NB4 (cell line): ENCODE measurements at regions not wholly inside any gene's neighbourhood (a gene's known extent, or its start where the extent isn't known, plus 50 kb on each side); places are given as distances from the start of the nearest gene placed in this dataset.

Source experiments
- DNase-seq: peaks from one replicate; pipeline ENCODE4 v3.0.0; 2010; ENCODE audit warnings: low read depth
- H3K4me3 ChIP-seq: one replicate; pipeline ENCODE4 v1.5.1; 2011; ENCODE audit warnings: mild to moderate bottlenecking, low read depth, low read length, moderate library complexity
- CTCF ChIP-seq: IDR thresholded peaks from one replicate; pipeline ENCODE4 v1.5.1; 2012; ENCODE audit warnings: low read depth, low read length
- MAX ChIP-seq: IDR thresholded peaks from 2 replicates; pipeline ENCODE4 v1.6.1; 2011; ENCODE audit warnings: low read depth, low read length
- MYC ChIP-seq: IDR thresholded peaks from 2 replicates; pipeline ENCODE4 v1.6.1; 2011; ENCODE audit warnings: low read depth, low read length
- POLR2A ChIP-seq: IDR thresholded peaks from 2 replicates; pipeline ENCODE4 v1.6.1; 2011; ENCODE audit warnings: mild to moderate bottlenecking; ENCODE audit not compliant: insufficient read length; ENCODE audit errors: extremely low read depth

GRCh38 chr19:23998568-23998967 is 83.9 kb downstream of the ZNF726 start:
- DNase-seq, result no peak
- TF ChIP-seq MYC (no peak), POLR2A (no peak), CTCF (no peak), MAX (no peak)

DNA sequence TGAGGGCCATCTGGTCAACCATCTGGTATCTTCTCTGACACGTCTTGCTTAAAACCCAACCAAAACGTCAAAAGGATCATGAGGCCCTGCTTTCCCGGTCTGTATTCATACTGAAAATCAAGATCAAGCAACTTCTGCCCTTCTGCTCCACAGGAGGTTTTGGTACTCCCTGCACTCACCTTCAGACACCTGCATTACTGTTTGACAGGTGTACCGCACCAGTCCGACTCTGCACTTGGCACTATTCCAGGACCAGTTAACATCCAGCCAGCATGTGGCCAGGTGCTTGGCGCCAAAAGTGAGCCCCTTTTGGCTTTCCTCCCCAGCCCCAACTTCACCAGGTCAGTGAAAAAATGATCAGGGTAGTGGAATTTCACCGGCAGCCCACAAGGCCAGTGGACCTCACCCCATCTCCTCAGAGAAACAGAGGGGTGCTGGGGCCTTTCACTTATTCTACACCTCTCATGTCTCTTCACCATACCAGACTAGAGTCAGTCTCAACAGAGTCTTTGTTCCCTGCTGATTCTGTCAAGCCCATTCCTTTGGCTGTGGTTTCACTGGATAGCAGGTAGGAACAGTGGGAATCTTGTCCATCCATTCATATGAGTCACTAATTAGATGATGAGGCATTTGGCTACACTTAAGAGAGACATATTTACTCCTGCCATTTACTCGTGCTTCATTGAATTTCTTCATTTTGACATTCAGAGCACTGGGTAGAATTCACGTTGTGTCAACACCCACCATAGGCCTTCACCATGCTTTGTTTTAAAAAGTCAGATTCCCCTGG is 85.3 kb downstream of the ZNF726 start:
- H3K4me3 ChIP-seq, result no peak overlapping the region
- TF ChIP-seq MAX (no peak), CTCF (no peak), MYC (no peak)
- DNase-seq, result no peak

More at GRCh38 chr19:23998568-23998967, 83.9 kb downstream of the ZNF726 start:
- no peak overlapping the region for H3K4me3 ChIP-seq

DNA sequence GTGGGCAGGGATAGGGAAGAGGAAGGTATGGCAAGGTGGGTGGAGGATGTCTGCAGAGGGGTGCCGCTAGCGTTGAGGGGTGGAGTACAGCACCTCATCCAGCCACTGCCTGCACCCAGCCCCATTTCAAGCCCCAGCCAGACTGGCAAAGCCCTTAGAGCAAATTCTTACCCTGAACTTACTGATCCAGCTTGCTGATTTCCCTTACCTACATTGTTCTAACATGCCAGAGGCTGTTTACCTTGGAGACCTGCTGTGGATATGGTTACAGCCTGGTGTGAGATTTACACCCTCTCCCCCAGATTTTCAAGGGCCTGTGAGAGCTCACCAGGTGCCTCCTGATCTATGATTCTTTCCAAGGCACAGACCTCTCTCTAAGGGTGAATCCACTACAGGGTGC is 86.0 kb downstream of the ZNF726 start:
- no peak for DNase-seq
- TF ChIP-seq CTCF (no peak), MYC (no peak), MAX (no peak), POLR2A (no peak)
- H3K4me3 ChIP-seq, result no peak overlapping the region

DNA sequence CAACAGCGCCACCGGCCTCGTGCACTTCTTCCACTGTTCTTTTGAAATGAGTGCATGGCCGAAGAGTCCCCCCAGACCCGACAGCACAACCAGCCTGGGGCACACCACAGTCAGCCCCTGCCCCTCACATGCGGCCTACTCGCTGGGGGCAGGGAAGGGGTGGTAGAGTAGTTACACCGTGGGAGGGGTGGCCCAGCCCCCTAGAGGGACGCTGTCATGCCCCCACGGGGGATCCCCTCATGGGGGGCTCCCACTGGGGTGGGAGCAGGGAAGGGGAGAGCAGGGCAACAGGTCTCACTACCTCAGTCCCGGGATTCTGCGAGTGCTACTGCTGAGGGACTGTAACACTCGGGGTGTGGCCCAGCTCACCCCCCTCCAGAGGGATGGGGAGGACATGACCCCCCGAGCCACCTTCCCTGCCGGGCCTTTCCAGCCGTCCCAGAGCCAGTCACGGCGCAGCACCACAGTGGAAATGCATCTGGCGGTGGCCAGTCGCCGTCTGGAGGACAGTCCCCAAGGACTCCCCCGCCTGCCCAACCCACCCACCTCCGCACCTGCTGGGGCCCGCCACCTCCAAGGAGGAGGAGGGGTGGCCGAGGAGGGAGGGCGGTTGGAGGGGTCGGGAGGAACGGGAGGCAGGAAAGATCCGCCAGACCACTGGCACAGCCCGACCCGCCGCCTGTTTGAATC is 84.6 kb upstream of the ZNF254 start:
- no peak for DNase-seq
- no peak for TF ChIP-seq MYC
- TF ChIP-seq POLR2A, result no peak
- no peak for TF ChIP-seq MAX
- H3K4me3 ChIP-seq, result no peak overlapping the region

GRCh38 chr19:24003537-24003936 is 83.5 kb upstream of the ZNF254 start:
- DNase-seq, result no peak
- no peak for TF ChIP-seq CTCF
- no peak for TF ChIP-seq POLR2A
- TF ChIP-seq MYC, result no peak
- TF ChIP-seq MAX, result no peak
- H3K4me3 ChIP-seq, result no peak overlapping the region

- TF ChIP-seq POLR2A, result no peak
- TF ChIP-seq CTCF, result no peak
- TF ChIP-seq MYC, result no peak
- no peak for TF ChIP-seq MAX
- no peak overlapping the region for H3K4me3 ChIP-seq
- no peak for DNase-seq
These were observed 82.8 kb upstream of the ZNF254 start for GRCh38 chr19:24004166-24004565.
